ENCODE measurements at regions not wholly inside any gene's neighbourhood (a gene's known extent, or its start where the extent isn't known, plus 50 kb on each side); places are given as distances from the start of the nearest gene placed in this dataset.
"Not testable (repeated sequence)": the region's sequence is repeated elsewhere in the genome, so short reads cannot be mapped to it uniquely, and the experiment has no call there.

DNA sequence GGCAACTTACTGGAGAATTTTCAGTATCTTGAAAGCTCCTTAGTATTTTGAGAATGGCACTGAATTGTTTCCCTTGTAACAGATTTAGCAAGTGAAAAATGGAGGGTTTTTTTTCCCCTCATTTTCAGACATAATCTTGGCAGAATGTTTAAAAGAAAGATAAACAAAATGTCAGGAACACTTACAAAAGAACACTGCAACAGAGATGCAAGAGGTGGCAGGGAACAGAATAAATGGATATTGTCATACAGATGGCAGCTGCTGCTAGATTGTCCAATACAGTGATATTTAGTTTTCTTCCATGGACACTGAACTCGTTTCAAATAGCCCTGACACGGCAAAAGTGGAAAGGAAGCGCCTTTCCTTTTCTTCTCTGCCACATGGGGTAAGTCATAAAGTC, 76.9 kb upstream of the ZNF608 start:
- ATAC-seq (ENCODE audit: low FRiP score) (no peak), DNase-seq (ENCODE audit: low spot score) (no peak)
- TF ChIP-seq, protein P1, sequence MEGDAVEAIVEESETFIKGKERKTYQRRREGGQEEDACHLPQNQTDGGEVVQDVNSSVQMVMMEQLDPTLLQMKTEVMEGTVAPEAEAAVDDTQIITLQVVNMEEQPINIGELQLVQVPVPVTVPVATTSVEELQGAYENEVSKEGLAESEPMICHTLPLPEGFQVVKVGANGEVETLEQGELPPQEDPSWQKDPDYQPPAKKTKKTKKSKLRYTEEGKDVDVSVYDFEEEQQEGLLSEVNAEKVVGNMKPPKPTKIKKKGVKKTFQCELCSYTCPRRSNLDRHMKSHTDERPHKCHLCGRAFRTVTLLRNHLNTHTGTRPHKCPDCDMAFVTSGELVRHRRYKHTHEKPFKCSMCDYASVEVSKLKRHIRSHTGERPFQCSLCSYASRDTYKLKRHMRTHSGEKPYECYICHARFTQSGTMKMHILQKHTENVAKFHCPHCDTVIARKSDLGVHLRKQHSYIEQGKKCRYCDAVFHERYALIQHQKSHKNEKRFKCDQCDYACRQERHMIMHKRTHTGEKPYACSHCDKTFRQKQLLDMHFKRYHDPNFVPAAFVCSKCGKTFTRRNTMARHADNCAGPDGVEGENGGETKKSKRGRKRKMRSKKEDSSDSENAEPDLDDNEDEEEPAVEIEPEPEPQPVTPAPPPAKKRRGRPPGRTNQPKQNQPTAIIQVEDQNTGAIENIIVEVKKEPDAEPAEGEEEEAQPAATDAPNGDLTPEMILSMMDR (IDR thresholded peaks at IDR 0.05), result no peak

DNA sequence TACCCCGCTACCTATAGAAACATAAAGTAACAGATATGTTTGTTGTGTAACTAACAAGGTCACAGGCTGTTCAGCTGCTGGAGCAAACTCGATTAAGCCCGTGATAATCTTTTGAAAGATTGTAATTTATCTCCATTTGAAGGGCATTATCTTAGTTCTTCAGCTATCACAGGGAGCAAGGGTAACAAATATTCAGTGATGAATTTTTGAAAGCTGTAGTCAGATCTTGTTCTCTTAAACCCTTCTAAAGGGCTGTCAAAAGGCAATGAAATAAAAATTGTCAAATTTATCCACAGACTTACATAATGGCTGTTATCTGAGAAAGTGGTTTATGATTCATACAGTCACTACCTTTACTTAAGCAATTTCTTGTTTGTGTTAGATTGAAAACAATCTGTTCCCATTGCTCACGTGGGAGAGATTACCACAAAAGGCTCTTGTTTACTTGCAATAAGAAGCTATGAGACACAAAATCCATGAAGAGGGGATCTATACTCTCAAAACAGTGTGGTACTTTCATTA, 78.3 kb upstream of the ZNF608 start:
- ATAC-seq (ENCODE audit: low FRiP score) (peak; percentile 62), DNase-seq (ENCODE audit: low spot score) (no peak)
- TF ChIP-seq, protein P1 (IDR thresholded peaks at IDR 0.05), result no peak

DNA sequence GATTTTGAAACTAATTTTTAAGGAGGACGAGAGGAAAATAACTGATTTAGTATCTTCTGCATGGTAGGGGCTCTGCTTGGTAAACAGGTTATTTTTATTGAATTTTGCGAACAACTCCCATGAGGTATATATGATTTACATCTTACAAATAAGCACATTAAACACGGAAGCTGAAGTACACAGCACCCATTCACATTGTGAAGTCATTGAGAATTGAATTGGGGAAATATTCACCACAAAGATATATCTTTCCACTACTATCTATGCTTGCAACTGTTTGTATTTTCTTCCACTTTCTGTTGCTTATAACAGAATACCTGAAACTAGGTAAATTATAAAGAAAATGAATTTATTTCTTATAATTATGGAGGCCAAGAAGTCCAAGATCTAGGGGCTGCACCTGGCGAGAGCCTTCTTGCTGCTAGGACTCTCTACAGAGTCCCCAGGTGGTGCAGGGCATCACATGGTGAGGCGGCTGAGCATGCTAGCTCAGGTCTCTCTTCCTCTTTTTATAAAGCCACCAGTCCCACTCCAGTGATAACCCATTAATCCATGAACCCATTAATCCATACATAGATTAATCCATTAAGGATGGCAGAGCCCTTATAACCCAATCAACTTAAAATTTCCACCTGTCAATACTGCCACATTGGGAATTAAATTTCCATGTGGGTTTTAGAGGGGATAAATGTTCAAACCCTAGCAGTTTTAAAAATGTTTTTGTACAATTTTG, 79.0 kb upstream of the ZNF608 start:
- ATAC-seq (ENCODE audit: low FRiP score) (no peak), DNase-seq (ENCODE audit: low spot score) (no peak)
- TF ChIP-seq, protein P1 (IDR thresholded peaks at IDR 0.05), result no peak

DNA sequence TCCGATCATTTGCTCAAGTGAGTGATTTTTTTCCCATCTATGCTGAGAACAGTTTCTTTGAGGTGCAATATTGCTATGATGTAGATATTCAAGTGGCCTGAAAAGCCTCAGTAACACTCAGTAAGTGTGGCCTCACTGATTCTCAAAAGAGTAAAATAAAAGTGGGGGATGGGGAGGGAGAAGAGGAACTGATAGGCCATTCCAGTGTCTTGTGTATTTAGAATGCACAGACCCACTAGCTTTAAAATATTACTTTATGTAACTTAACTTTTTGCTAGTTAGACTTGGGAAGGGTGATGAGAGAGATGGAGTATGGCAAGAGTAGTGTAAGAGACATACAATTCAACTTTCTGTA, 79.5 kb upstream of the ZNF608 start:
- DNase-seq (ENCODE audit: low spot score) (no peak), ATAC-seq (ENCODE audit: low FRiP score) (no peak)
- TF ChIP-seq, protein P1 (IDR thresholded peaks at IDR 0.05), result no peak

DNA sequence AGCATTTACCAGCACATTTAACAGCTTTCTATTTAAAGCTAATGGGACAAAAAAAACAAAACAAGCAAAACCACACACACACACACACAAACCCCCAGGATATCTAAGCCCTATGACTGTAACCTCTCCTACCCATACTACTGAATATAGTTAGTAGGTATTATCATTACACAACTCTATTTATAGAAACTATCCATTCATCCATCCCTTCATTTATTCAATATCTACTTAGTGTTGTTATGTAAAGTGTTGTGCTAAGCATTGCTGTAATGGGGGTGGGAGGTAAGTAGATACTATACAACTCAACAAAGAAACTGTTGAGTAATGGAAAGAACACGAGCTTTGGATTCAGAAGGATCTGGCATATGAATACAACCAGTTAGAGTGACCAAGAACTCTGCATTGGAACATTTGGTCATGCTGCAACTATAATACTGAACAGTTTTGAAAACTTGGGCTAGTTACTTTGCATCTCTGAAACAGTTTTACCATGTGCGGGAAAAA, 82.3 kb upstream of the ZNF608 start:
- TF ChIP-seq, protein P1 (IDR thresholded peaks at IDR 0.05), result no peak
- ATAC-seq (ENCODE audit: low FRiP score) (no peak), DNase-seq (ENCODE audit: low spot score) (no peak)

DNA sequence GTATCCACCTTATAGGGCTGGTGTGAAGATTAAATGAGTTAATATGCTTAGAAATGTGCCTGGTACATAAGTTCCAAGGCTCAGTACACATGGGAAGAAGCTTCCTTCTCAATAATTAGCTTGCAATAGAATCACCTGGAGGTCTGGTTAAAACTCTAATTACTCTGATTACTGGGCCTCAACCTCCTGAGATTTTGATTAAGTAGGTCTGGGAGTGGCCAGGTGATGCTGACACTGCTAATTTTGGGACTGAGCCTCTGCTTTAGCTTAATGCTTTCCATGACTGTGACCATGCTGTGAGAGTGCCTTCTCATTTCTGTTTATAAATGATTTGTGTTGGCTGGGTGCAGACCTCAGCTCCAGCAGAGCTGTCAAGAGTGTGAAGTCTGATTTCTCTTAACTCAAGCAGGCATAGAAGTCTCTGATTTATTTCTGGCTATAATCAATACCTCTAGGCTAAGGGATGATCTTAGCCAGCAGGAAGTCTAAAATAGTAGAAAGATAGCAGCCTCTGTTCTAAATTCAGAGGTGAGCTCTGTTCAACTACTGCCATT, 85.3 kb upstream of the ZNF608 start:
- ATAC-seq (ENCODE audit: low FRiP score), result no peak
- TF ChIP-seq, protein P1 (IDR thresholded peaks at IDR 0.05), result no peak
- DNase-seq (ENCODE audit: low spot score), result no peak

DNA sequence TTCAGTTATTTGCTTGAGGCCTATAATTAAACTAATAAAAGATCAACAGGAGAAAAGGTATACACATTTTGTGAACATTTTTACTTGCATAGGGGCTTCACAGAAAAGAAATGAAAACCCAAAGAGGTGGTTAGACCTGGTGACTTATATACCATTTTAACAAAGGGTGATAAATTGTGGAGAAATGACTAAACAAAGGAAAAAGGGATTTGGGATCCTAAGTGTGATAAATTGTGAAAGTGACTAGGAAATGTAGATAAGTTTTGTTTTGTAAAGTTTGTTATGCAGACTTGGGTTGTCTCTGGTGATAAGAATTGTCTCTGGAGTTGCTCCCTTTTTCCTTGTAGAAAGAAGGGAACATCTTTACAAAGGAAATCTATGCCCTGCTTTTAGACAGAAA, 86.1 kb upstream of the ZNF608 start:
- ATAC-seq (ENCODE audit: low FRiP score), result no peak
- DNase-seq (ENCODE audit: low spot score), result no peak
- TF ChIP-seq, protein P1 (IDR thresholded peaks at IDR 0.05), result no peak

DNA sequence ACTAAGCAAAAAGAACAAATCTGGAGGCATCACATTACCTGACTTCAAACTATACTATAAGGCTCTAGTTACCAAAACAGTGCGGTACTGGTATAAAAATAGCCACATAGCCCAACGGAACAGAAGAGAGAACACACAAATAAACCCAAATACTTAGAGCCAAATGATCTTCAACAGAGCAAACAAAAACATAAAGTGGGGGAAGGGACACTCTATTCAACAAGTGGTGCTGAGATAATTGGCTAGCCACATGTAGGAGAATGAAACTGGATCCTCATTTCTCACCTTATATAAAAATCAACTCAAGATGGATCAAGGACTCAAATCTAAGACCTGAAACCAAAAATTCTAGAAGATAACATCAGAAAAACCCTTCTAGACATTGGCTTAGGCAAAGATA, 89.9 kb upstream of the ZNF608 start:
- ATAC-seq (ENCODE audit: low FRiP score); DNase-seq (ENCODE audit: low spot score): not testable (repeated sequence)

Data from omental fat pad (tissue), 3 donors.